22Rv1 (cell line): ENCODE measurements at regions not wholly inside any gene's neighbourhood (a gene's known extent, or its start where the extent isn't known, plus 50 kb on each side); places are given as distances from the start of the nearest gene placed in this dataset.

Source experiments
- ZFX ChIP-seq: fragments of 450-650 bp; IDR thresholded peaks from 2 replicates; pipeline ENCODE4 v1.6.1; 2017; ENCODE audit warnings: antibody characterized with exemption, borderline replicate concordance
- TF ChIP-seq, protein P1 (sequence below): fragments of 450-650 bp; IDR thresholded peaks from 2 replicates; pipeline ENCODE4 v1.5.1; 2017; ENCODE audit warnings: mild to moderate bottlenecking

GRCh38 chr7:23930312-23930711 lies 220.3 kb downstream of the STK31 start:
- TF ChIP-seq, protein P1, sequence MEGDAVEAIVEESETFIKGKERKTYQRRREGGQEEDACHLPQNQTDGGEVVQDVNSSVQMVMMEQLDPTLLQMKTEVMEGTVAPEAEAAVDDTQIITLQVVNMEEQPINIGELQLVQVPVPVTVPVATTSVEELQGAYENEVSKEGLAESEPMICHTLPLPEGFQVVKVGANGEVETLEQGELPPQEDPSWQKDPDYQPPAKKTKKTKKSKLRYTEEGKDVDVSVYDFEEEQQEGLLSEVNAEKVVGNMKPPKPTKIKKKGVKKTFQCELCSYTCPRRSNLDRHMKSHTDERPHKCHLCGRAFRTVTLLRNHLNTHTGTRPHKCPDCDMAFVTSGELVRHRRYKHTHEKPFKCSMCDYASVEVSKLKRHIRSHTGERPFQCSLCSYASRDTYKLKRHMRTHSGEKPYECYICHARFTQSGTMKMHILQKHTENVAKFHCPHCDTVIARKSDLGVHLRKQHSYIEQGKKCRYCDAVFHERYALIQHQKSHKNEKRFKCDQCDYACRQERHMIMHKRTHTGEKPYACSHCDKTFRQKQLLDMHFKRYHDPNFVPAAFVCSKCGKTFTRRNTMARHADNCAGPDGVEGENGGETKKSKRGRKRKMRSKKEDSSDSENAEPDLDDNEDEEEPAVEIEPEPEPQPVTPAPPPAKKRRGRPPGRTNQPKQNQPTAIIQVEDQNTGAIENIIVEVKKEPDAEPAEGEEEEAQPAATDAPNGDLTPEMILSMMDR, result no peak
- no peak for TF ChIP-seq ZFX
